GM19240 (cell line): ENCODE measurements at regions not wholly inside any gene's neighbourhood (a gene's known extent, or its start where the extent isn't known, plus 50 kb on each side); places are given as distances from the start of the nearest gene placed in this dataset.
"Not testable (repeated sequence)": the region's sequence is repeated elsewhere in the genome, so short reads cannot be mapped to it uniquely, and the experiment has no call there.

Experiments
- DNase-seq: peaks from one replicate; pipeline ENCODE4 v3.0.0; 2011; ENCODE audit warnings: low spot score; ENCODE audit not compliant: insufficient read length

- no peak for DNase-seq
Observed at GRCh38 chr3:164380156-164380555, 698.1 kb downstream of the SI start.

GRCh38 chr3:164377466-164377865 is 700.8 kb downstream of the SI start:
- no peak for DNase-seq

- no peak for DNase-seq
Observed at GRCh38 chr3:164375995-164376394, 702.3 kb downstream of the SI start.

- DNase-seq: no peak
Observed at GRCh38 chr3:164375538-164375937, 702.8 kb downstream of the SI start.

GRCh38 chr3:164371681-164372080 is 706.6 kb downstream of the SI start:
- DNase-seq: no peak

- DNase-seq: no peak
Observed at GRCh38 chr3:164370970-164371369, 707.3 kb downstream of the SI start.

- no peak for DNase-seq
Observed at GRCh38 chr3:164365242-164365641, 713.1 kb downstream of the SI start.

- DNase-seq: no peak
Observed at GRCh38 chr3:164364111-164364510, 714.2 kb downstream of the SI start.

GRCh38 chr3:164360738-164361406 is 717.4 kb downstream of the SI start:
- DNase-seq: no peak

GRCh38 chr3:164360078-164360578 is 718.2 kb downstream of the SI start:
- DNase-seq: no peak

GRCh38 chr3:164352991-164353390 is 725.3 kb downstream of the SI start:
- no peak for DNase-seq

- DNase-seq: no peak
Observed at GRCh38 chr3:164351131-164351530, 727.2 kb downstream of the SI start.

- DNase-seq: not testable (repeated sequence)
Observed at GRCh38 chr3:164342206-164342605, 736.1 kb downstream of the SI start.

GRCh38 chr3:164341086-164341485 is 737.2 kb downstream of the SI start:
- DNase-seq: no peak

GRCh38 chr3:164340273-164340672 is 738.0 kb downstream of the SI start:
- DNase-seq: no peak

- DNase-seq: no peak
Observed at GRCh38 chr3:164332831-164333802, 745.2 kb downstream of the SI start.

GRCh38 chr3:164326714-164327113 is 751.6 kb downstream of the SI start:
- no peak for DNase-seq

GRCh38 chr3:164320962-164321361 is 757.3 kb downstream of the SI start:
- no peak for DNase-seq

GRCh38 chr3:164306042-164306441 is 772.3 kb downstream of the SI start:
- DNase-seq: no peak

GRCh38 chr3:164303894-164304293 is 774.4 kb downstream of the SI start:
- DNase-seq: no peak

- DNase-seq: no peak
Observed at GRCh38 chr3:164302622-164303021, 775.7 kb downstream of the SI start.

GRCh38 chr3:164291486-164291885 is 786.8 kb downstream of the SI start:
- DNase-seq: not testable (repeated sequence)
